Adrenal gland (tissue), 9 donors: ENCODE measurements at regions not wholly inside any gene's neighbourhood (a gene's known extent, or its start where the extent isn't known, plus 50 kb on each side); places are given as distances from the start of the nearest gene placed in this dataset.

Experiments
- DNase-seq, 7 donors: peaks; one replicate each; pipeline ENCODE4 v3.0.0-alpha.2; 2019 to 2020
- H3K27ac ChIP-seq, 5 donors: fragments of 200-600 bp; sonication (generic) in 4 of 5; 1 replicate in 3 of 5; 2 replicates in 2 of 5; pipeline versions ENCODE4 v1.5.1 to v1.8.0; 2016 to 2020; ENCODE audit warnings: mild to moderate bottlenecking in 1 of 5
- H3K27me3 ChIP-seq: fragments of 200-600 bp; 2 replicates; pipeline ENCODE4 v1.8.0; 2021
- H3K36me3 ChIP-seq, 2 donors: fragments of 200-600 bp; replicated peaks in 1 of 2; 1 replicate in 1 of 2; 2 replicates in 1 of 2; pipeline versions ENCODE4 v1.5.1 to v1.8.0; 2018 to 2022
- H3K4me1 ChIP-seq, 2 donors: fragments of 200-600 bp; replicated peaks in 1 of 2; 1 replicate in 1 of 2; 2 replicates in 1 of 2; pipeline versions ENCODE4 v1.5.1 to v1.8.0; 2018 to 2021
- H3K4me3 ChIP-seq, 4 donors: fragments of 200-600 bp; sonication (generic) in 3 of 4; one replicate each; pipeline ENCODE4 v1.5.1; 2016 to 2018
- H3K9me3 ChIP-seq, 3 donors: fragments of 200-600 bp; sonication (generic) in 1 of 3; replicated peaks in 1 of 3; 1 replicate in 2 of 3; 2 replicates in 1 of 3; pipeline versions ENCODE4 v1.5.1 to v1.8.0; 2016 to 2021
- CTCF ChIP-seq, 6 experiments: fragments of 450-650 bp in 4 of 6; fragments of 200-600 bp in 2 of 6; sonication (generic) in 1 of 6; IDR thresholded peaks; 1 replicate in 5 of 6; 2 replicates in 1 of 6; pipeline versions ENCODE4 v1.5.1 to v1.8.0; 2016 to 2021; ENCODE audit warnings: antibody characterized with exemption in 6 of 6, mild to moderate bottlenecking in 2 of 6, moderate library complexity in 1 of 6
- POLR2A ChIP-seq, 2 donors: fragments of 450-650 bp; IDR thresholded peaks; one replicate each; pipeline ENCODE4 v1.6.1; 2017; ENCODE audit warnings: antibody characterized with exemption in 2 of 2, mild to moderate bottlenecking in 2 of 2, moderate library complexity in 1 of 2
- WGBS, 4 donors: extraction: QIAGEN DNeasy Blood & Tissue Kit in 2 of 4; methylation state at CpG; one replicate each; pipeline versions ENCODE4 v1.1.5 to v1.1.7; 2013 to 2017; 5-methylcytosine and 5-hydroxymethylcytosine counted together
- intact Hi-C, 2 donors: fragments of 100-400 bp; cut with DNase I; formaldehyde crosslinking; loops; one replicate each; pipeline versions ENCODE4 v1.14.1 to v1.15.0; 2022 to 2023
- donor health status: healthy with polysubstance abuse.
- donor health status: Bipolar disorder and iron deficiency.
- donor health status: DM: yes; HTN: yes; CAD: no.
- donor health status: DM: no; HTN: no; CAD: no.
- donor health status: DM: no; HTN: no; CAD: no.

GRCh38 chr18:25608091-25608490 lies 256.1 kb upstream of the ZNF521 start:
- no peak overlapping the region for H3K27ac ChIP-seq
- no peak overlapping the region for H3K4me3 ChIP-seq
- H3K9me3 ChIP-seq, result no peaks in the 10 kb centered on the region
- H3K27me3 ChIP-seq, result no peaks in the 10 kb centered on the region
- DNase-seq, result no peak
- TF ChIP-seq POLR2A (IDR thresholded peaks at IDR 0.05) (no peak), CTCF (IDR thresholded peaks at IDR 0.05) (no peak)
- no peaks in the 10 kb centered on the region for H3K36me3 ChIP-seq
- WGBS, 4 donors, result 84 to 91% (median 90%) methylated on average over 4 of the region's 4 CpGs
- H3K4me1 ChIP-seq, result no peaks in the 10 kb centered on the region
- intact Hi-C loops, result no loop called here

GRCh38 chr18:25604894-25605597 lies 253.1 kb upstream of the ZNF521 start:
- WGBS, 4 donors, result 78 to 94% (median 83%) methylated on average over 6 to 15 of the region's 15 CpGs
- no peaks in the 10 kb centered on the region for H3K4me1 ChIP-seq
- no peak overlapping the region for H3K27ac ChIP-seq
- no peak for TF ChIP-seq CTCF (IDR thresholded peaks at IDR 0.05)
- TF ChIP-seq POLR2A (IDR thresholded peaks at IDR 0.05), result no peak
- H3K4me3 ChIP-seq, result no peak overlapping the region
- H3K9me3 ChIP-seq, result no peaks in the 10 kb centered on the region
- DNase-seq, result no peak
- intact Hi-C loops, result no loop called here
- H3K36me3 ChIP-seq, result no peaks in the 10 kb centered on the region
- H3K27me3 ChIP-seq, result no peaks in the 10 kb centered on the region

GRCh38 chr18:25604196-25604893 lies 252.4 kb upstream of the ZNF521 start:
- DNase-seq, result no peak
- intact Hi-C loops, result no loop called here
- 85 to 87% (median 86%) methylated on average over 8 of the region's 8 CpGs for WGBS, 4 donors

GRCh38 chr18:25599443-25599842 lies 247.5 kb upstream of the ZNF521 start:
- no peaks in the 10 kb centered on the region for H3K27me3 ChIP-seq
- peaks cover 0 to 6% of the 10 kb centered on the region in 2 donors for H3K4me1 ChIP-seq
- H3K9me3 ChIP-seq, result no peaks in the 10 kb centered on the region
- no peak overlapping the region for H3K4me3 ChIP-seq
- no peak for DNase-seq
- no peaks in the 10 kb centered on the region for H3K36me3 ChIP-seq
- intact Hi-C loops, result no loop called here
- TF ChIP-seq POLR2A (IDR thresholded peaks at IDR 0.05) (no peak), CTCF (IDR thresholded peaks at IDR 0.05) (no peak)
- no peak overlapping the region for H3K27ac ChIP-seq

More at GRCh38 chr18:25604196-25604893, 252.4 kb upstream of the ZNF521 start:
- H3K36me3 ChIP-seq, result no peaks in the 10 kb centered on the region
- H3K4me1 ChIP-seq, result no peaks in the 10 kb centered on the region
- TF ChIP-seq CTCF (IDR thresholded peaks at IDR 0.05), result no peak
- no peak for TF ChIP-seq POLR2A (IDR thresholded peaks at IDR 0.05)
- no peaks in the 10 kb centered on the region for H3K9me3 ChIP-seq
- no peak overlapping the region for H3K4me3 ChIP-seq
- no peak overlapping the region for H3K27ac ChIP-seq
- H3K27me3 ChIP-seq, result no peaks in the 10 kb centered on the region
